GM12873 (cell line): ENCODE measurements at regions not wholly inside any gene's neighbourhood (a gene's known extent, or its start where the extent isn't known, plus 50 kb on each side); places are given as distances from the start of the nearest gene placed in this dataset.
A peak's percentile ranks its signal among the peaks of the same experiment; 100 is the strongest.

Source experiments
- CTCF ChIP-seq: IDR thresholded peaks from 2 replicates; pipeline ENCODE4 v1.5.1; 2012; ENCODE audit warnings: low read depth, mild to moderate bottlenecking, moderate library complexity, low read length, control low read depth; ENCODE audit not compliant: insufficient read depth; ENCODE audit errors: missing control alignments

GRCh38 chr1:184219414-184219813 is 167.4 kb upstream of the C1orf21 start:
- no peak for TF ChIP-seq CTCF

DNA sequence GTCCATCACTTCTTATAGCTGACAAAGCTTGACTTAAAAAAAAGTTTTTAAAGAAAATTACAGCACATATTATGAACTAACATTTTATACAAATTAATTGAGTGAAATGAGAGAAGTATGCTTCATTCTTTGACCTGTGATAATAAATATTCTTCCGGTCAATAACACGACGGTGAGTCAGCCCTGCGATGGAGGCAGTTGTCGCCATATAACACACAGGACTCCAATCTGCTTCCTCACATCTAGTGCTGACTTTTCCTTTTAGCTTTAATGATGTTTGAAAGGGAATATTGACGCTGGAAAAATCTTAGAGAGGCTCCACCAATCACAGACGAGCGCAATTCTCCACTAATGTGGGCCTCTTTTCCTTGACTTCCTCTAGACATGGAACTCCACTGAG is 166.9 kb upstream of the C1orf21 start:
- TF ChIP-seq CTCF: no peak

DNA sequence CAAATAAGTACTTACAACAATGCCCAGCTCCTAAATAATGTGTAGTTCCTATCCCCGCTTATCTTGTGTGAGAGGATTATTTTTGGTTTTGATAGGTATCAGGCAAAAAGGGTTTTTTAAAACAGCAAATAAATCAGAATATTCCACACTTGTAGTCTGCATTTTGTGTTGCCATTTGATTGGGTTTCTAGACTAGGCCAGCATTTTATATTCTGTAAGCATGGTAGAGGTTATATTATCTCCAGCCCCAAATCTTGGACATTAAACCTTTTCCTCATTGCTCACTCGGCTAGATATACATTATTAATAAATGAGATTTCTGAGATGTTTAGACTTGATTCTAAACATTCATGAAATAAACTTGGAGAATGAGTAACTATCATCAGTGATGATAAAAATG is 165.7 kb upstream of the C1orf21 start:
- no peak for TF ChIP-seq CTCF

- TF ChIP-seq CTCF: peak; percentile 91
Observed at GRCh38 chr1:184222652-184223052, 164.2 kb upstream of the C1orf21 start.

- no peak for TF ChIP-seq CTCF
Observed at GRCh38 chr1:184223216-184223615, 163.6 kb upstream of the C1orf21 start.

- no peak for TF ChIP-seq CTCF
Observed at GRCh38 chr1:184225283-184226099, 161.3 kb upstream of the C1orf21 start.

- no peak for TF ChIP-seq CTCF
Observed at GRCh38 chr1:184226100-184226487, 160.7 kb upstream of the C1orf21 start.
